Chondrocyte (in vitro differentiated cells): ENCODE measurements at regions not wholly inside any gene's neighbourhood (a gene's known extent, or its start where the extent isn't known, plus 50 kb on each side); places are given as distances from the start of the nearest gene placed in this dataset.

Experiments
- DNase-seq: peaks from one replicate; pipeline ENCODE4 v3.0.0; 2021; ENCODE audit warnings: mixed read lengths, low spot score
- H3K27ac Mint-ChIP-seq: one replicate; pipeline ENCODE4 v1.8.0; 2021; ENCODE audit warnings: mild to moderate bottlenecking, moderate library complexity, mixed read lengths; ENCODE audit not compliant: unreplicated experiment
- H3K27me3 Mint-ChIP-seq: 2 replicates; pipeline ENCODE4 v1.8.0; 2021; ENCODE audit warnings: low read depth, mixed read lengths
- H3K36me3 Mint-ChIP-seq: 2 replicates; pipeline ENCODE4 v1.8.0; 2021; ENCODE audit warnings: low read depth, mixed read lengths
- H3K4me1 Mint-ChIP-seq: 2 replicates; pipeline ENCODE4 v1.8.0; 2021; ENCODE audit warnings: low read depth, mild to moderate bottlenecking, mixed read lengths
- H3K4me3 Mint-ChIP-seq: one replicate; pipeline ENCODE4 v1.8.0; 2021; ENCODE audit warnings: mild to moderate bottlenecking, moderate library complexity, mixed read lengths; ENCODE audit not compliant: unreplicated experiment
- H3K9me3 Mint-ChIP-seq: 2 replicates; pipeline ENCODE4 v1.8.0; 2021; ENCODE audit warnings: low read depth, mixed read lengths
- CTCF ChIP-seq: fragments of 200-600 bp; sonication (generic); IDR thresholded peaks from 2 replicates; pipeline ENCODE4 v1.5.0; 2021; ENCODE audit warnings: antibody characterized with exemption, mild to moderate bottlenecking, moderate library complexity

- DNase-seq: no peak
- Mint-ChIP-seq H3K27ac (no peak overlapping the region), H3K4me3 (no peak overlapping the region), H3K27me3 (no peaks in the 10 kb centered on the region), H3K9me3 (no peaks in the 10 kb centered on the region), H3K36me3 (no peaks in the 10 kb centered on the region), H3K4me1 (no peaks in the 10 kb centered on the region)
- TF ChIP-seq CTCF: no peak
These were observed 808.5 kb upstream of the ZWINT start for GRCh38 chr10:57169597-57169996.

GRCh38 chr10:57168611-57169240 is 807.7 kb upstream of the ZWINT start:
- no peak for DNase-seq
- no peaks in the 10 kb centered on the region for H3K36me3 Mint-ChIP-seq
- H3K4me3 Mint-ChIP-seq: no peak overlapping the region
- H3K9me3 Mint-ChIP-seq: no peaks in the 10 kb centered on the region
- no peak overlapping the region for H3K27ac Mint-ChIP-seq
- H3K27me3 Mint-ChIP-seq: no peaks in the 10 kb centered on the region
- H3K4me1 Mint-ChIP-seq: no peaks in the 10 kb centered on the region
- TF ChIP-seq CTCF: no peak

DNA sequence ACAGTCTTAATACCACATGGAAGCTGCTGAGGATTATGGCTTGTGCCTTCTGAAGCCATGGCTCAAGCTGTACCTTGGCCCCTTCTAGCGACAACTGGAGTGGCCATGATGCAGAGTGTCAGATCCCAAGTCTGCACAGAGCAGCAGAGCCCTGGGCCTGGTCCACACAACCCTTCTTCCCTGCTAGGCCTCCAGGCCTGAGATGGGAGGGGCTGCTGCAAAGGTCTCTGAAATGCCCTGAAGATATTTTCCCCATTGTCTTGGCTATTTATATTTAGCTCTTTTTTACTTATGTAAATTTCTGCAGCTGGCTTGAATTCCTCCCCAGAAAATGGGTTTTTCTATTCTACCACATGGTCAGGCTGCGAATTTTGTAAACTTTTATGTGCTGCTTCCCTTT is 804.6 kb upstream of the ZWINT start:
- Mint-ChIP-seq H3K27ac (no peak overlapping the region), H3K4me1 (no peaks in the 10 kb centered on the region), H3K27me3 (no peaks in the 10 kb centered on the region), H3K4me3 (no peak overlapping the region), H3K36me3 (no peaks in the 10 kb centered on the region), H3K9me3 (no peaks in the 10 kb centered on the region)
- TF ChIP-seq CTCF: no peak
- DNase-seq: no peak

GRCh38 chr10:57162231-57162630 is 801.2 kb upstream of the ZWINT start:
- H3K9me3 Mint-ChIP-seq: no peaks in the 10 kb centered on the region
- TF ChIP-seq CTCF: no peak
- DNase-seq: no peak
- H3K4me1 Mint-ChIP-seq: no peaks in the 10 kb centered on the region
- H3K4me3 Mint-ChIP-seq: no peak overlapping the region
- no peak overlapping the region for H3K27ac Mint-ChIP-seq
- H3K27me3 Mint-ChIP-seq: no peaks in the 10 kb centered on the region
- no peaks in the 10 kb centered on the region for H3K36me3 Mint-ChIP-seq

GRCh38 chr10:57161157-57161556 is 800.1 kb upstream of the ZWINT start:
- no peaks in the 10 kb centered on the region for H3K9me3 Mint-ChIP-seq

More at GRCh38 chr10:57161157-57161556, 800.1 kb upstream of the ZWINT start:
- Mint-ChIP-seq H3K4me3 (no peak overlapping the region), H3K36me3 (no peaks in the 10 kb centered on the region), H3K27ac (no peak overlapping the region), H3K27me3 (no peaks in the 10 kb centered on the region), H3K4me1 (no peaks in the 10 kb centered on the region)
- no peak for DNase-seq
- no peak for TF ChIP-seq CTCF
